ENCODE measurements at regions not wholly inside any gene's neighbourhood (a gene's known extent, or its start where the extent isn't known, plus 50 kb on each side); places are given as distances from the start of the nearest gene placed in this dataset.
"Not testable (repeated sequence)": the region's sequence is repeated elsewhere in the genome, so short reads cannot be mapped to it uniquely, and the experiment has no call there.

- no peak for TF ChIP-seq CTCF (IDR thresholded peaks at IDR 0.05; ENCODE audit: low read depth, low read length, missing control alignments)
- H3K4me3 ChIP-seq (replicated peaks; ENCODE audit: low read depth, low read length), result no peak overlapping the region
These were observed 450.6 kb upstream of the TBL1XR1 start for GRCh38 chr3:177647876-177648275.

GRCh38 chr3:177652556-177653291, 455.4 kb upstream of the TBL1XR1 start:
- DNase-seq (ENCODE audit: extremely low read depth, low read depth), result no peak
- H3K4me3 ChIP-seq (replicated peaks; ENCODE audit: low read depth, low read length), result no peak overlapping the region

More at GRCh38 chr3:177647876-177648275, 450.6 kb upstream of the TBL1XR1 start:
- no peak for DNase-seq (ENCODE audit: extremely low read depth, low read depth)

GRCh38 chr3:177657243-177657642, 460.0 kb upstream of the TBL1XR1 start:
- no peak overlapping the region for H3K4me3 ChIP-seq (replicated peaks; ENCODE audit: low read depth, low read length)
- TF ChIP-seq CTCF (IDR thresholded peaks at IDR 0.05; ENCODE audit: low read depth, low read length, missing control alignments), result no peak
- DNase-seq (ENCODE audit: extremely low read depth, low read depth), result no peak

More at GRCh38 chr3:177652556-177653291, 455.4 kb upstream of the TBL1XR1 start:
- no peak for TF ChIP-seq CTCF (IDR thresholded peaks at IDR 0.05; ENCODE audit: low read depth, low read length, missing control alignments)

GRCh38 chr3:177658354-177658753, 461.1 kb upstream of the TBL1XR1 start:
- TF ChIP-seq CTCF (IDR thresholded peaks at IDR 0.05; ENCODE audit: low read depth, low read length, missing control alignments), result no peak
- DNase-seq (ENCODE audit: extremely low read depth, low read depth), result no peak
- H3K4me3 ChIP-seq (replicated peaks; ENCODE audit: low read depth, low read length), result no peak overlapping the region

- not testable (repeated sequence) for H3K4me3 ChIP-seq (replicated peaks; ENCODE audit: low read depth, low read length); DNase-seq (ENCODE audit: extremely low read depth, low read depth)
These were observed 467.3 kb upstream of the TBL1XR1 start for GRCh38 chr3:177664380-177665103.

GRCh38 chr3:177665122-177665808, 468.0 kb upstream of the TBL1XR1 start:
- no peak for DNase-seq (ENCODE audit: extremely low read depth, low read depth)
- no peak for TF ChIP-seq CTCF (IDR thresholded peaks at IDR 0.05; ENCODE audit: low read depth, low read length, missing control alignments)
- no peak overlapping the region for H3K4me3 ChIP-seq (replicated peaks; ENCODE audit: low read depth, low read length)

Measured in HFF-Myc (cell line).